ENCODE measurements at regions not wholly inside any gene's neighbourhood (a gene's known extent, or its start where the extent isn't known, plus 50 kb on each side); places are given as distances from the start of the nearest gene placed in this dataset.

DNA sequence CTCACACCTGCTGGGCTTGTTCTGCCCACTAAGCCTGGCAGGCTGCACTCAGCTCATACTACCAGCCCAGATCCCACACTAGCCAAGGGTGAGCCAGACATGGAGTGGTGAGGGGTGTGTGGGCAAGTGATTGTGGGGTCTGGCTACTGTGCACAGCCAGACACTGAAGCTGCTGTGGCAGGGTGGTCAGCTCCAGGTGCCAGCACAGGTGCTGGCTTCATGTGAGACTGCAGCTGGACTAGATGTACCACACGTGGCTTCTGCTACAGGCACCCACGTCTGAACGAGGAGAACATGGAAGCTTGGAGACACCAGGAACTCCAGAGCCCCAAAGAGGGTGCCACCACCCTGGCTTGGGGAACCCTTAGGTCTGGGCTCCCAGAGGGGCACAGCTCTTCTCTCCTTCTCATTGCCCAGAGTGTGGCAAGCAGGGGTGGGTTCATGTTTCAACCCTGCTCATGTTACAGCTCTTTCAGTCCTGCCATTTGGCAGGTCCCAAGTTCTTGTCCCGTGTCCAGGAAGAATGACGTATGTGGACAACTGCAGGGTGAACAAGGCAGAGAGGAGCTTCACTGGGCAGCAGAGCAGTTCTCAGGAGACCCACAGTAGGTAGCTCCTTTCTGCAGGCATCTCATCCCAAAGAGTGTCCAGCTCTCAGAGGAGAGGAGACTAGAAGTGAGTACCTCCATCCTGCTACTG is 1624.2 kb upstream of the TMEFF2 start:
- TF ChIP-seq CTCF (IDR thresholded peaks at IDR 0.05; ENCODE audit: extremely low read depth in 1 of 2, insufficient read depth in 1 of 2, low read depth in 1 of 2, low read length in 2 of 2): no peak
- TF ChIP-seq, protein P1, sequence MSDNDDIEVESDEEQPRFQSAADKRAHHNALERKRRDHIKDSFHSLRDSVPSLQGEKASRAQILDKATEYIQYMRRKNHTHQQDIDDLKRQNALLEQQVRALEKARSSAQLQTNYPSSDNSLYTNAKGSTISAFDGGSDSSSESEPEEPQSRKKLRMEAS (IDR thresholded peaks at IDR 0.05; ENCODE audit: insufficient read depth, insufficient read length): no peak
- no peak for TF ChIP-seq MYC (IDR thresholded peaks at IDR 0.05; ENCODE audit: low read depth, low read length)
- no peak for TF ChIP-seq EZH2 (IDR thresholded peaks at IDR 0.05; ENCODE audit: borderline replicate concordance, low read depth, low read length, severe bottlenecking)
- no peak for TF ChIP-seq POLR2A (IDR thresholded peaks at IDR 0.05; ENCODE audit: low read depth, low read length)
- TF ChIP-seq FOS (IDR thresholded peaks at IDR 0.05; ENCODE audit: borderline replicate concordance, insufficient read depth, low read length): no peak
- TF ChIP-seq POLR2AphosphoS5 (IDR thresholded peaks at IDR 0.05; ENCODE audit: insufficient read depth, low read depth, low read length): no peak
- TF ChIP-seq JUN (IDR thresholded peaks at IDR 0.05; ENCODE audit: borderline replicate concordance, insufficient read depth, insufficient read length, low read depth): no peak

All from endothelial cell of umbilical vein (primary cell).